ENCODE measurements at regions not wholly inside any gene's neighbourhood (a gene's known extent, or its start where the extent isn't known, plus 50 kb on each side); places are given as distances from the start of the nearest gene placed in this dataset.

GRCh38 chr9:1956958-1957357 is 58.2 kb upstream of the SMARCA2 start:
- Histone ChIP-seq H3K4me2 (ENCODE audit: control insufficient read depth, extremely low read depth, insufficient read depth, low read depth, low read length) (no peak overlapping the region), H3K27ac (ENCODE audit: control insufficient read depth, insufficient read depth, low read length) (no peak overlapping the region), H3K27me3 (ENCODE audit: control insufficient read depth, extremely low read depth, insufficient read depth, low read length) (no peaks in the 10 kb centered on the region), H3K9me3 (ENCODE audit: control insufficient read depth, low read depth, low read length) (no peaks in the 10 kb centered on the region), H2AFZ (ENCODE audit: control insufficient read depth, low read length) (no peak overlapping the region), H4K20me1 (ENCODE audit: control insufficient read depth, extremely low read depth, insufficient read depth, low read length) (no peaks in the 10 kb centered on the region), H3K79me2 (ENCODE audit: control insufficient read depth, insufficient read depth, low read length) (no peaks in the 10 kb centered on the region), H3K9ac (ENCODE audit: control insufficient read depth, extremely low read depth, insufficient read depth, low read length) (no peak overlapping the region), H3K4me3 (ENCODE audit: control insufficient read depth in 2 of 3, extremely low read depth in 1 of 3, insufficient read depth in 2 of 3, low read depth in 1 of 3, low read length in 3 of 3) (no peak overlapping the region), H3K36me3 (ENCODE audit: control insufficient read depth in 2 of 2, extremely low read depth in 1 of 2, insufficient read depth in 2 of 2, low read length in 2 of 2) (no peaks in the 10 kb centered on the region), H3K4me1 (ENCODE audit: control insufficient read depth, extremely low read depth, insufficient read depth, low read length) (no peaks in the 10 kb centered on the region), H3K9me1 (ENCODE audit: control insufficient read depth, extremely low read depth, insufficient read depth, low read length) (no peaks in the 10 kb centered on the region)
- TF ChIP-seq CTCF (optimal IDR thresholded peaks at IDR 0.05 in 1 of 3, IDR thresholded peaks at IDR 0.05 in 1 of 3, conservative IDR thresholded peaks at IDR 0.05 in 1 of 3; ENCODE audit: extremely low read depth in 1 of 3, insufficient read depth in 2 of 3, low read length in 3 of 3) (no peak), EZH2 (IDR thresholded peaks at IDR 0.05; ENCODE audit: low read length) (no peak)
- dilution Hi-C loops (cut with MboI; ENCODE audit: extremely low pct_ligation_motif_present, low sequenced_read_pairs): no loop called here
- DNase-seq (ENCODE audit: low read depth, low spot score): no peak
- FAIRE-seq: no peak

DNA sequence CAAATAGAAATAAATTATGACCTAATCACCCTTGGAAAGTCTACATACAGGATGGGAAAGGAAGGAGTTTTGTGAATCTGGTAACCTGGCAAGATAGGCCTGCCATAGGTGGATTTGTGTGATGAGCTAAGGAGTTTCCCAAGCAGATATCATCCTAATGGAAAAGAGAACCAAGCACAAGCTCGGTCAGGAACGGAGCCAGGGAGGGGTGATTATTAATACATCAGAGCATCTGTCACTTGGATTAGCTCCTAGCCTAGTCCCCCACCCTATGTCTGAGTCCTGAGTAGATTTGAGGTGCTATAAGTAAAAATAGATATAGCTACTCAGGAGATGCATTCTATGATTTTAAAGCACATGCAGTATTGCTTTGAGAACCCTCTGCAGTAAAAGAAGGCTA is 57.3 kb upstream of the SMARCA2 start:
- Histone ChIP-seq H3K79me2 (ENCODE audit: control insufficient read depth, insufficient read depth, low read length) (no peaks in the 10 kb centered on the region), H3K27me3 (ENCODE audit: control insufficient read depth, extremely low read depth, insufficient read depth, low read length) (no peaks in the 10 kb centered on the region), H3K4me3 (ENCODE audit: control insufficient read depth in 2 of 3, extremely low read depth in 1 of 3, insufficient read depth in 2 of 3, low read depth in 1 of 3, low read length in 3 of 3) (no peak overlapping the region), H2AFZ (ENCODE audit: control insufficient read depth, low read length) (no peak overlapping the region), H3K9me3 (ENCODE audit: control insufficient read depth, low read depth, low read length) (no peaks in the 10 kb centered on the region), H3K36me3 (ENCODE audit: control insufficient read depth in 2 of 2, extremely low read depth in 1 of 2, insufficient read depth in 2 of 2, low read length in 2 of 2) (no peaks in the 10 kb centered on the region), H4K20me1 (ENCODE audit: control insufficient read depth, extremely low read depth, insufficient read depth, low read length) (no peaks in the 10 kb centered on the region), H3K4me2 (ENCODE audit: control insufficient read depth, extremely low read depth, insufficient read depth, low read depth, low read length) (no peak overlapping the region), H3K9ac (ENCODE audit: control insufficient read depth, extremely low read depth, insufficient read depth, low read length) (no peak overlapping the region), H3K4me1 (ENCODE audit: control insufficient read depth, extremely low read depth, insufficient read depth, low read length) (no peaks in the 10 kb centered on the region), H3K9me1 (ENCODE audit: control insufficient read depth, extremely low read depth, insufficient read depth, low read length) (no peaks in the 10 kb centered on the region), H3K27ac (ENCODE audit: control insufficient read depth, insufficient read depth, low read length) (no peak overlapping the region)
- dilution Hi-C loops (cut with MboI; ENCODE audit: extremely low pct_ligation_motif_present, low sequenced_read_pairs): no loop called here
- TF ChIP-seq CTCF (optimal IDR thresholded peaks at IDR 0.05 in 1 of 3, IDR thresholded peaks at IDR 0.05 in 1 of 3, conservative IDR thresholded peaks at IDR 0.05 in 1 of 3; ENCODE audit: extremely low read depth in 1 of 3, insufficient read depth in 2 of 3, low read length in 3 of 3) (no peak), EZH2 (IDR thresholded peaks at IDR 0.05; ENCODE audit: low read length) (no peak)
- DNase-seq (ENCODE audit: low read depth, low spot score): no peak
- no peak for FAIRE-seq
